ENCODE measurements at regions not wholly inside any gene's neighbourhood (a gene's known extent, or its start where the extent isn't known, plus 50 kb on each side); places are given as distances from the start of the nearest gene placed in this dataset.
"Not testable (repeated sequence)": the region's sequence is repeated elsewhere in the genome, so short reads cannot be mapped to it uniquely, and the experiment has no call there.

- no peak for DNase-seq
Measured at GRCh38 chr4:187364851-187365250, 630.7 kb upstream of the ZFP42 start.

GRCh38 chr4:187366530-187366929, 629.0 kb upstream of the ZFP42 start:
- DNase-seq, result no peak

- DNase-seq, result no peak
Measured at GRCh38 chr4:187370918-187371317, 624.7 kb upstream of the ZFP42 start.

- no peak for DNase-seq
Measured at GRCh38 chr4:187378441-187378840, 617.1 kb upstream of the ZFP42 start.

- no peak for DNase-seq
Measured at GRCh38 chr4:187380181-187380581, 615.4 kb upstream of the ZFP42 start.

GRCh38 chr4:187383181-187383580, 612.4 kb upstream of the ZFP42 start:
- DNase-seq, result no peak

GRCh38 chr4:187387739-187388138, 607.8 kb upstream of the ZFP42 start:
- no peak for DNase-seq

GRCh38 chr4:187389420-187389819, 606.2 kb upstream of the ZFP42 start:
- no peak for DNase-seq

- no peak for DNase-seq
Measured at GRCh38 chr4:187390646-187391045, 604.9 kb upstream of the ZFP42 start.

- no peak for DNase-seq
Measured at GRCh38 chr4:187393531-187394344, 601.8 kb upstream of the ZFP42 start.

- DNase-seq, result no peak
Measured at GRCh38 chr4:187396106-187396505, 599.5 kb upstream of the ZFP42 start.

GRCh38 chr4:187408447-187408846, 587.1 kb upstream of the ZFP42 start:
- not testable (repeated sequence) for DNase-seq

- no peak for DNase-seq
Measured at GRCh38 chr4:187413564-187414358, 581.8 kb upstream of the ZFP42 start.

- DNase-seq, result no peak
Measured at GRCh38 chr4:187414716-187415115, 580.9 kb upstream of the ZFP42 start.

GRCh38 chr4:187415231-187415630, 580.3 kb upstream of the ZFP42 start:
- no peak for DNase-seq

- DNase-seq, result no peak
Measured at GRCh38 chr4:187416216-187416615, 579.4 kb upstream of the ZFP42 start.

- no peak for DNase-seq
Measured at GRCh38 chr4:187417721-187418120, 577.9 kb upstream of the ZFP42 start.

- DNase-seq, result no peak
Measured at GRCh38 chr4:187422655-187423054, 572.9 kb upstream of the ZFP42 start.

GRCh38 chr4:187424636-187425035, 570.9 kb upstream of the ZFP42 start:
- no peak for DNase-seq

GRCh38 chr4:187426511-187426910, 569.1 kb upstream of the ZFP42 start:
- DNase-seq, result no peak

GRCh38 chr4:187432310-187432709, 563.3 kb upstream of the ZFP42 start:
- no peak for DNase-seq

- no peak for DNase-seq
Measured at GRCh38 chr4:187433141-187433540, 562.4 kb upstream of the ZFP42 start.

- no peak for DNase-seq
Measured at GRCh38 chr4:187436251-187436650, 559.3 kb upstream of the ZFP42 start.

GRCh38 chr4:187444061-187444460, 551.5 kb upstream of the ZFP42 start:
- no peak for DNase-seq
